ENCODE measurements at regions not wholly inside any gene's neighbourhood (a gene's known extent, or its start where the extent isn't known, plus 50 kb on each side); places are given as distances from the start of the nearest gene placed in this dataset.

DNA sequence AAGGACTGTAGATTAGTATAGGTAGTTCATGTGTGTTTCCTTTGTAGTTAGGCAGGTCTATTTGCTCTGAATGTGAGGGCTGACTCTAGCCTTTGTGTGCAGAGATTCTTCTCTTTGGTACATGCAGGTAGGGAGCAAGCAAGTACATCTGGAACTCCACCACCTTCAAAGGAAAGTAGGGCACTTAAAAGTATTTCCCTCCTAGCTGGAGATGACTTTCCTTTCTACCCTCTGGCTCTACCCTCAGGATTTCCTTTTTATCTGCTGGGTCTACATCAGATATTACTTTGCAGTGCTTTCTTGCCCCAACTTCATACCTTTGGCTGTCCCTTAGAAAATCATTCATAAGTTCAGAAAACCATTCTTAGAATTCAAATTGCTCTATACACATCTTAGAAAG lies 91.7 kb upstream of the HIVEP3 start:
- TF ChIP-seq, protein P1, sequence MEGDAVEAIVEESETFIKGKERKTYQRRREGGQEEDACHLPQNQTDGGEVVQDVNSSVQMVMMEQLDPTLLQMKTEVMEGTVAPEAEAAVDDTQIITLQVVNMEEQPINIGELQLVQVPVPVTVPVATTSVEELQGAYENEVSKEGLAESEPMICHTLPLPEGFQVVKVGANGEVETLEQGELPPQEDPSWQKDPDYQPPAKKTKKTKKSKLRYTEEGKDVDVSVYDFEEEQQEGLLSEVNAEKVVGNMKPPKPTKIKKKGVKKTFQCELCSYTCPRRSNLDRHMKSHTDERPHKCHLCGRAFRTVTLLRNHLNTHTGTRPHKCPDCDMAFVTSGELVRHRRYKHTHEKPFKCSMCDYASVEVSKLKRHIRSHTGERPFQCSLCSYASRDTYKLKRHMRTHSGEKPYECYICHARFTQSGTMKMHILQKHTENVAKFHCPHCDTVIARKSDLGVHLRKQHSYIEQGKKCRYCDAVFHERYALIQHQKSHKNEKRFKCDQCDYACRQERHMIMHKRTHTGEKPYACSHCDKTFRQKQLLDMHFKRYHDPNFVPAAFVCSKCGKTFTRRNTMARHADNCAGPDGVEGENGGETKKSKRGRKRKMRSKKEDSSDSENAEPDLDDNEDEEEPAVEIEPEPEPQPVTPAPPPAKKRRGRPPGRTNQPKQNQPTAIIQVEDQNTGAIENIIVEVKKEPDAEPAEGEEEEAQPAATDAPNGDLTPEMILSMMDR (IDR thresholded peaks at IDR 0.05) = no peak
- no peak for TF ChIP-seq POLR2A (IDR thresholded peaks at IDR 0.05)
